Liver (tissue), 3 donors: ENCODE measurements at regions not wholly inside any gene's neighbourhood (a gene's known extent, or its start where the extent isn't known, plus 50 kb on each side); places are given as distances from the start of the nearest gene placed in this dataset.

ENCODE experiments used
- CTCF ChIP-seq: fragments of 150-350 bp; IDR thresholded peaks from 2 replicates; pipeline ENCODE4 v1.5.1; 2017; ENCODE audit warnings: improper control_type of control experiment, low read depth, low read length; ENCODE audit not compliant: missing input control
- HNF4G ChIP-seq: IDR thresholded peaks from 2 replicates; pipeline ENCODE4 v1.6.1; 2016; ENCODE audit warnings: antibody characterized with exemption
- JUND ChIP-seq, 2 donors: IDR thresholded peaks; 2 replicates each; pipeline ENCODE4 v1.6.1; 2016; ENCODE audit warnings: antibody characterized with exemption in 2 of 2
- donor health status: healthy.
- donor health status: healthy.

DNA sequence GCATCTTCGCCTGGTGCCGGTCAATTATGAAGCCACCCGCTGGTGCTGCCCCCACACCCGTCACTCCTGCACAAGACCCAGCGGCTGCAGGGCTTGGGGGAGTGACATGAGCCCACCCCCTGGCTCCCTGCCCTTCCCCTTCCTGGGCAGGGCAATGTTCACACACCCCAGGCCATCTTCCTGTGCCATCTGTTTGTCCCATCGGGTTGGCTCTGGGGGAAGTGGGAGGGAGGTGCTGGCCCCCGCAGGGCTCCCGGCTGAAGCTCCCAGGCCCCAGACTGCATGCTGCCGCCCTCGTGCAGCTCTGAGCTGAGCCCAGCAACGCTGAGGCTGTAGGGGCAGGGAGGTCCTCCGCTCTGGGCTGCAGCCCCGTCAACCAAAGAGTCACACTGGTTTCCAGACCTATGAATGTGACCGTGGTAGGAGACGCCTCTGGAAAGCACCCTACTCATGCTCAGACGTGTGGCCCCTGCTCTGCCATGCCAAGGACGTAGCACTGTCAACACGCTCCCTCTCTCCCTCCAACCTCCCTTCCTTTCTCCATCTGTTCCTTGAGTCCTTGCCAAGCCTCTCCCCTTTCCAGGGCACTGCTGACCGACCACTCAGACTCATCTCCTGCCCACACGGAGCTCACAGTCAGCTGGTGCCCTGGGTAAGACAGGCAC is 140.4 kb downstream of the ENGASE start:
- TF ChIP-seq JUND (IDR thresholded peaks at IDR 0.05) (no peak), CTCF (no peak), HNF4G (no peak)
